Lung (tissue), 11 donors: ENCODE measurements at regions not wholly inside any gene's neighbourhood (a gene's known extent, or its start where the extent isn't known, plus 50 kb on each side); places are given as distances from the start of the nearest gene placed in this dataset.
"Not testable (repeated sequence)": the region's sequence is repeated elsewhere in the genome, so short reads cannot be mapped to it uniquely, and the experiment has no call there.

ENCODE experiments used
- ATAC-seq: fragments of 200-7000 bp; cut with Tn5 transposase; one replicate; pipeline ENCODE4 v1.9.1; 2020; ENCODE audit warnings: moderate number of reproducible peaks; ENCODE audit not compliant: insufficient read depth, low FRiP score
- DNase-seq, 3 donors: peaks; one replicate each; pipeline ENCODE4 v3.0.0-alpha.2; 2013 to 2017
- H3K27ac ChIP-seq, 2 donors: one replicate each; pipeline ENCODE4 v1.5.1; 2013; ENCODE audit warnings: mild to moderate bottlenecking in 2 of 2, moderate library complexity in 2 of 2, control low read depth in 1 of 2, inconsistent platforms in 1 of 2, low read depth in 1 of 2, low read length in 1 of 2
- H3K27me3 ChIP-seq, 3 donors: one replicate each; pipeline ENCODE4 v1.5.1; 2013; ENCODE audit warnings: low read length in 2 of 3; ENCODE audit not compliant: control insufficient read depth in 3 of 3, insufficient read depth in 3 of 3
- H3K36me3 ChIP-seq, 4 donors: one replicate each; pipeline ENCODE4 v1.5.1; 2013; ENCODE audit warnings: low read length in 4 of 4, mild to moderate bottlenecking in 1 of 4, moderate library complexity in 1 of 4; ENCODE audit not compliant: control insufficient read depth in 4 of 4, insufficient read depth in 4 of 4
- H3K4me1 ChIP-seq, 5 donors: one replicate each; pipeline ENCODE4 v1.5.1; 2013; ENCODE audit warnings: low read length in 5 of 5, mild to moderate bottlenecking in 2 of 5, moderate library complexity in 1 of 5; ENCODE audit not compliant: control insufficient read depth in 5 of 5, insufficient read depth in 5 of 5
- H3K4me3 ChIP-seq: one replicate; pipeline ENCODE4 v1.5.1; 2013; ENCODE audit warnings: mild to moderate bottlenecking, control low read depth, moderate library complexity
- H3K9ac ChIP-seq, 2 donors: one replicate each; pipeline ENCODE4 v1.5.1; 2013; ENCODE audit warnings: low read length in 2 of 2, control low read depth in 1 of 2; ENCODE audit not compliant: insufficient read depth in 1 of 2
- H3K9me3 ChIP-seq, 4 donors: one replicate each; pipeline ENCODE4 v1.5.1; 2013; ENCODE audit warnings: low read length in 3 of 4, mild to moderate bottlenecking in 1 of 4, moderate library complexity in 1 of 4; ENCODE audit not compliant: control insufficient read depth in 4 of 4, insufficient read depth in 3 of 4
- CTCF ChIP-seq: IDR thresholded peaks from 2 replicates; pipeline ENCODE4 v1.5.1; 2012; ENCODE audit warnings: mild to moderate bottlenecking; ENCODE audit errors: control extremely low read depth, extremely low read depth
- WGBS, 2 donors: extraction: QIAGEN DNeasy Blood & Tissue Kit; methylation state at CpG; one replicate each; pipeline ENCODE4 v1.1.7; 2013; 5-methylcytosine and 5-hydroxymethylcytosine counted together
- donor health status: control.
- donor health status: control.
- donor health status: Bipolar disorder and iron deficiency.
- donor health status: healthy.
- donor health status: DM: yes; HTN: yes; CAD: no.

GRCh38 chr9:78994471-78994870, 577.3 kb upstream of the TLE4 start:
- no peaks in the 10 kb centered on the region for H3K27me3 ChIP-seq
- 72 to 79% methylated on average over 3 of the region's 3 CpGs for WGBS, 2 donors
- no peak overlapping the region for H3K4me3 ChIP-seq
- no peak for TF ChIP-seq CTCF
- H3K9ac ChIP-seq = no peak overlapping the region
- H3K36me3 ChIP-seq = no peaks in the 10 kb centered on the region
- H3K27ac ChIP-seq = no peak overlapping the region
- no peak for ATAC-seq
- DNase-seq = peak in 1 of 3 donors; percentile 36
- H3K4me1 ChIP-seq = no peaks in the 10 kb centered on the region
- no peaks in the 10 kb centered on the region for H3K9me3 ChIP-seq

DNA sequence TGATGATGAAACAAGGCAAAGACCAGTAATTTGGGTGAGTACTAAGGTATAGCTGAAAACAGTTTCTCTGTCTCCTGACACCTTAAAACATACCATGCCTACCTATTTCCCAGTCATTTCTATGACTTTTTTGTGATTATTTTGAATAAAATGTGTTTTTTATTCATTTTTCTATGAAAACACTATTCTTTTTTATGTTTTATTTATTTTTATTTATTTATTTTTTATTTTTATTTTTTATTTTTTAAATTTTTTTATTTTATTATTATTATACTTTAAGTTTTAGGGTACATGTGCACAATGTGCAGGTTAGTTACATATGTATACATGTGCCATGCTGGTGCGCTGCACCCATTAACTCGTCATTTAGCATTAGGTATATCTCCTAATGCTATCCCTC, 576.8 kb upstream of the TLE4 start:
- WGBS, 2 donors = 93% methylated on average over 2 of the region's 2 CpGs; no CpG with 5 or more reads in 1 of the 2 donors

DNA sequence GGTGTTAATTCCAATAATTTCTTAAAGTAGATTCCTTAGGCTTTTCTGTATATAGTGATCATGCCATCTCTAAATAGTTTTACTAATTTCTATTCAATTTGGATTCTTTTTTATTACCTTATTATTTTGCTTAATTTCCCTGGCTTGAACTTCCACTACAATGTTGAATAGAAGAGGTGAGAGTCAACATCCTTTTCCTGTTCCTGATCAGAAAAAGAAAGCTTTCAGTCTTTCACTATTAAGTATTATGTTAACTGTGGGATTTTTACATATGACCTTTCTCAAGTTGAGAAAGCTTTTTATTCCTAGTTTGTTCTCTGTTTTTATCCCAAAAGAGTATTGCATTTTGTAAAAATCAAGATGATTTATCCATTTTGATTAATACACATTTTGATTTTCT, 574.5 kb upstream of the TLE4 start:
- Histone ChIP-seq H3K27ac (no peak overlapping the region), H3K4me1 (no peaks in the 10 kb centered on the region), H3K9ac (no peak overlapping the region), H3K36me3 (no peaks in the 10 kb centered on the region), H3K27me3 (no peaks in the 10 kb centered on the region), H3K9me3 (no peaks in the 10 kb centered on the region), H3K4me3 (no peak overlapping the region)
- ATAC-seq (no peak), DNase-seq (no peak)
- no peak for TF ChIP-seq CTCF

More for the DNA sequence above, 576.8 kb upstream of the TLE4 start:
- H3K27ac ChIP-seq, H3K4me1 ChIP-seq, H3K9me3 ChIP-seq, H3K36me3 ChIP-seq, H3K9ac ChIP-seq, DNase-seq, ATAC-seq, H3K27me3 ChIP-seq, H3K4me3 ChIP-seq: not testable (repeated sequence)

- WGBS, 2 donors = 71 to 80% methylated on average over 4 of the region's 4 CpGs
- no peak for TF ChIP-seq CTCF
- H3K4me1 ChIP-seq = no peaks in the 10 kb centered on the region
- H3K9ac ChIP-seq = no peak overlapping the region
- H3K4me3 ChIP-seq = no peak overlapping the region
- H3K27me3 ChIP-seq = no peaks in the 10 kb centered on the region
- no peaks in the 10 kb centered on the region for H3K9me3 ChIP-seq
- H3K36me3 ChIP-seq = no peaks in the 10 kb centered on the region
- DNase-seq = no peak
- no peak overlapping the region for H3K27ac ChIP-seq
- ATAC-seq = no peak
Observed at GRCh38 chr9:79000230-79001002, 571.3 kb upstream of the TLE4 start.
